DND-41 (cell line): ENCODE measurements at regions not wholly inside any gene's neighbourhood (a gene's known extent, or its start where the extent isn't known, plus 50 kb on each side); places are given as distances from the start of the nearest gene placed in this dataset.

Experiments
- EZH2 ChIP-seq: IDR thresholded peaks from 3 replicates; pipeline ENCODE4 v1.6.1; 2012; ENCODE audit warnings: borderline replicate concordance, low read depth, mild to moderate bottlenecking, moderate library complexity, low read length, inconsistent platforms; ENCODE audit not compliant: severe bottlenecking
- TF ChIP-seq, protein P1 (sequence below): IDR thresholded peaks from 2 replicates; pipeline ENCODE4 v1.5.1; 2012; ENCODE audit warnings: borderline replicate concordance, low read length, moderate library complexity, mild to moderate bottlenecking; ENCODE audit not compliant: poor library complexity, severe bottlenecking; ENCODE audit errors: extremely low read depth

DNA sequence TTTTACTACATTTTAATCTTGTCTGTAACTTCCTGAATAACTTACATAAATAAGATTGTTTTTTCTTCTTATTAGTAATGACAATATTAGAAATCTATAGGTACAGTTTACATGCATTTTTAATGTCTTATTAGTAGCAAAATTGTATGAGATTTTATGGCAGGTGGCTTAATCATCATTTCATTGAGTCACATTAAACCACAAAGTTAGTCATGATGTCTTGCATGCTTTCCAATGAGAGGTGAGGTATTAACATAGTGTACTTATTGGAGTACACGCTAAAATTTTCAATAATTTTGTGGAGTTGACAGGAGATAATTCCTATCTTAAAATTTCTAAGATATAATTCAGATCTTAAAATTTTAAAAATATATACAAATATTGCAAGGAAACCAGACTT lies 989.6 kb upstream of the ARRDC3 start:
- TF ChIP-seq EZH2: no peak
- TF ChIP-seq, protein P1, sequence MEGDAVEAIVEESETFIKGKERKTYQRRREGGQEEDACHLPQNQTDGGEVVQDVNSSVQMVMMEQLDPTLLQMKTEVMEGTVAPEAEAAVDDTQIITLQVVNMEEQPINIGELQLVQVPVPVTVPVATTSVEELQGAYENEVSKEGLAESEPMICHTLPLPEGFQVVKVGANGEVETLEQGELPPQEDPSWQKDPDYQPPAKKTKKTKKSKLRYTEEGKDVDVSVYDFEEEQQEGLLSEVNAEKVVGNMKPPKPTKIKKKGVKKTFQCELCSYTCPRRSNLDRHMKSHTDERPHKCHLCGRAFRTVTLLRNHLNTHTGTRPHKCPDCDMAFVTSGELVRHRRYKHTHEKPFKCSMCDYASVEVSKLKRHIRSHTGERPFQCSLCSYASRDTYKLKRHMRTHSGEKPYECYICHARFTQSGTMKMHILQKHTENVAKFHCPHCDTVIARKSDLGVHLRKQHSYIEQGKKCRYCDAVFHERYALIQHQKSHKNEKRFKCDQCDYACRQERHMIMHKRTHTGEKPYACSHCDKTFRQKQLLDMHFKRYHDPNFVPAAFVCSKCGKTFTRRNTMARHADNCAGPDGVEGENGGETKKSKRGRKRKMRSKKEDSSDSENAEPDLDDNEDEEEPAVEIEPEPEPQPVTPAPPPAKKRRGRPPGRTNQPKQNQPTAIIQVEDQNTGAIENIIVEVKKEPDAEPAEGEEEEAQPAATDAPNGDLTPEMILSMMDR: no peak
